Retinal pigment epithelial cell (primary cell): ENCODE measurements at regions not wholly inside any gene's neighbourhood (a gene's known extent, or its start where the extent isn't known, plus 50 kb on each side); places are given as distances from the start of the nearest gene placed in this dataset.
A peak's percentile ranks its signal among the peaks of the same experiment; 100 is the strongest.

Experiments
- DNase-seq: peaks from one replicate; pipeline ENCODE4 v3.0.0-alpha.2; 2010; ENCODE audit warnings: low read depth
- H3K4me3 ChIP-seq: 2 replicates; pipeline ENCODE4 v1.5.1; 2011; ENCODE audit warnings: mild to moderate bottlenecking, low read length, control low read depth, moderate library complexity
- CTCF ChIP-seq: conservative IDR thresholded peaks from 2 replicates; pipeline ENCODE4 v1.5.1; 2011; ENCODE audit warnings: low read depth, low read length, control low read depth, inconsistent platforms

- H3K4me3 ChIP-seq, result no peak overlapping the region
- TF ChIP-seq CTCF, result no peak
- DNase-seq, result no peak
These were observed 137.7 kb upstream of the HAAO start for GRCh38 chr2:42930025-42930581.

- no peak overlapping the region for H3K4me3 ChIP-seq
- TF ChIP-seq CTCF, result no peak
- DNase-seq, result no peak
These were observed 137.2 kb upstream of the HAAO start for GRCh38 chr2:42929546-42930024.

GRCh38 chr2:42928692-42929545, 136.5 kb upstream of the HAAO start:
- peak; percentile 85 for TF ChIP-seq CTCF
- no peak overlapping the region for H3K4me3 ChIP-seq
- no peak for DNase-seq

GRCh38 chr2:42928161-42928691, 135.8 kb upstream of the HAAO start:
- DNase-seq, result no peak
- TF ChIP-seq CTCF, result no peak
- no peak overlapping the region for H3K4me3 ChIP-seq

GRCh38 chr2:42927334-42928160, 135.2 kb upstream of the HAAO start:
- DNase-seq, result no peak
- H3K4me3 ChIP-seq, result no peak overlapping the region
- no peak for TF ChIP-seq CTCF

GRCh38 chr2:42926434-42927333, 134.3 kb upstream of the HAAO start:
- TF ChIP-seq CTCF, result no peak
- no peak for DNase-seq
- no peak overlapping the region for H3K4me3 ChIP-seq
